ENCODE measurements at regions not wholly inside any gene's neighbourhood (a gene's known extent, or its start where the extent isn't known, plus 50 kb on each side); places are given as distances from the start of the nearest gene placed in this dataset.

DNA sequence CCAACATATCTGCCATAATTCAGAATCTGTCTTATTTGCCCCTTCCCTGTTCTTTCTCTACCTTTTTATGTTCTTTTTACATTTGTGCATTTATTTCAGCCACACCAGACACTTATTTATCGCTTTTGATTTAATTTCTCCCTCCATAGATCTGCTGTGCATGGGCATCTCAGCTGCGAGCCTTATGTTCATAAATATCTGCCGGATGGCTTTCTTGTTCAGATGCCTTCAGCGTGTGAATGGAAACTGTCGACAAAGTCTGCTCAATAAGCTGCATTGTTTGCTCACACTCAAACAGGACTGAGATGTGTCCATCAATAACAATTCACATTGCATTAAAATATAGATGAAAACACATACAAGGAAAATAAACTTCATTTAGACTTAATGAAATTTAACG, 374.6 kb upstream of the FAT3 start:
- peaks cover 13% of the 10 kb centered on the region for H3K4me1 Mint-ChIP-seq
- no peaks in the 10 kb centered on the region for H3K9me3 Mint-ChIP-seq
- DNase-seq (ENCODE audit: low spot score) (no peak), ATAC-seq (no peak)
- ChIA-PET CTCF (no interaction called here), POLR2A (no interaction called here)
- H3K4me3 Mint-ChIP-seq, result no peak overlapping the region
- TF ChIP-seq, protein P1, sequence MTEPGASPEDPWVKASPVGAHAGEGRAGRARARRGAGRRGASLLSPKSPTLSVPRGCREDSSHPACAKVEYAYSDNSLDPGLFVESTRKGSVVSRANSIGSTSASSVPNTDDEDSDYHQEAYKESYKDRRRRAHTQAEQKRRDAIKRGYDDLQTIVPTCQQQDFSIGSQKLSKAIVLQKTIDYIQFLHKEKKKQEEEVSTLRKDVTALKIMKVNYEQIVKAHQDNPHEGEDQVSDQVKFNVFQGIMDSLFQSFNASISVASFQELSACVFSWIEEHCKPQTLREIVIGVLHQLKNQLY (CRISPR knock-in tag; IDR thresholded peaks at IDR 0.05), result no peak
- TF ChIP-seq, protein P2, sequence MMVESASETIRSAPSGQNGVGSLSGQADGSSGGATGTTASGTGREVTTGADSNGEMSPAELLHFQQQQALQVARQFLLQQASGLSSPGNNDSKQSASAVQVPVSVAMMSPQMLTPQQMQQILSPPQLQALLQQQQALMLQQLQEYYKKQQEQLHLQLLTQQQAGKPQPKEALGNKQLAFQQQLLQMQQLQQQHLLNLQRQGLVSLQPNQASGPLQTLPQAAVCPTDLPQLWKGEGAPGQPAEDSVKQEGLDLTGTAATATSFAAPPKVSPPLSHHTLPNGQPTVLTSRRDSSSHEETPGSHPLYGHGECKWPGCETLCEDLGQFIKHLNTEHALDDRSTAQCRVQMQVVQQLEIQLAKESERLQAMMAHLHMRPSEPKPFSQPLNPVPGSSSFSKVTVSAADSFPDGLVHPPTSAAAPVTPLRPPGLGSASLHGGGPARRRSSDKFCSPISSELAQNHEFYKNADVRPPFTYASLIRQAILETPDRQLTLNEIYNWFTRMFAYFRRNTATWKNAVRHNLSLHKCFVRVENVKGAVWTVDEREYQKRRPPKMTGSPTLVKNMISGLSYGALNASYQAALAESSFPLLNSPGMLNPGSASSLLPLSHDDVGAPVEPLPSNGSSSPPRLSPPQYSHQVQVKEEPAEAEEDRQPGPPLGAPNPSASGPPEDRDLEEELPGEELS (CRISPR knock-in tag; IDR thresholded peaks at IDR 0.05), result no peak
- TF ChIP-seq, protein P3, sequence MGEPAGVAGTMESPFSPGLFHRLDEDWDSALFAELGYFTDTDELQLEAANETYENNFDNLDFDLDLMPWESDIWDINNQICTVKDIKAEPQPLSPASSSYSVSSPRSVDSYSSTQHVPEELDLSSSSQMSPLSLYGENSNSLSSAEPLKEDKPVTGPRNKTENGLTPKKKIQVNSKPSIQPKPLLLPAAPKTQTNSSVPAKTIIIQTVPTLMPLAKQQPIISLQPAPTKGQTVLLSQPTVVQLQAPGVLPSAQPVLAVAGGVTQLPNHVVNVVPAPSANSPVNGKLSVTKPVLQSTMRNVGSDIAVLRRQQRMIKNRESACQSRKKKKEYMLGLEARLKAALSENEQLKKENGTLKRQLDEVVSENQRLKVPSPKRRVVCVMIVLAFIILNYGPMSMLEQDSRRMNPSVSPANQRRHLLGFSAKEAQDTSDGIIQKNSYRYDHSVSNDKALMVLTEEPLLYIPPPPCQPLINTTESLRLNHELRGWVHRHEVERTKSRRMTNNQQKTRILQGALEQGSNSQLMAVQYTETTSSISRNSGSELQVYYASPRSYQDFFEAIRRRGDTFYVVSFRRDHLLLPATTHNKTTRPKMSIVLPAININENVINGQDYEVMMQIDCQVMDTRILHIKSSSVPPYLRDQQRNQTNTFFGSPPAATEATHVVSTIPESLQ (CRISPR knock-in tag; IDR thresholded peaks at IDR 0.05), result no peak
- TF ChIP-seq FOXP1 (CRISPR knock-in tag; IDR thresholded peaks at IDR 0.05; ENCODE audit: borderline replicate concordance) (no peak), NFE2L1 (CRISPR knock-in tag; IDR thresholded peaks at IDR 0.05) (no peak), RORB (CRISPR knock-in tag; IDR thresholded peaks at IDR 0.05) (no peak), ZNF671 (CRISPR knock-in tag; IDR thresholded peaks at IDR 0.05) (no peak), JUN (CRISPR knock-in tag; IDR thresholded peaks at IDR 0.05) (no peak), SMAD4 (CRISPR knock-in tag; IDR thresholded peaks at IDR 0.05) (no peak), NR1H2 (CRISPR knock-in tag; IDR thresholded peaks at IDR 0.05) (no peak), ZNF317 (CRISPR knock-in tag; IDR thresholded peaks at IDR 0.05; ENCODE audit: borderline replicate concordance, low read depth) (no peak), MXD4 (CRISPR knock-in tag; IDR thresholded peaks at IDR 0.05; ENCODE audit: borderline replicate concordance) (no peak), ZNF263 (CRISPR knock-in tag; IDR thresholded peaks at IDR 0.05; ENCODE audit: low read depth) (no peak)
- TF ChIP-seq, protein P4, sequence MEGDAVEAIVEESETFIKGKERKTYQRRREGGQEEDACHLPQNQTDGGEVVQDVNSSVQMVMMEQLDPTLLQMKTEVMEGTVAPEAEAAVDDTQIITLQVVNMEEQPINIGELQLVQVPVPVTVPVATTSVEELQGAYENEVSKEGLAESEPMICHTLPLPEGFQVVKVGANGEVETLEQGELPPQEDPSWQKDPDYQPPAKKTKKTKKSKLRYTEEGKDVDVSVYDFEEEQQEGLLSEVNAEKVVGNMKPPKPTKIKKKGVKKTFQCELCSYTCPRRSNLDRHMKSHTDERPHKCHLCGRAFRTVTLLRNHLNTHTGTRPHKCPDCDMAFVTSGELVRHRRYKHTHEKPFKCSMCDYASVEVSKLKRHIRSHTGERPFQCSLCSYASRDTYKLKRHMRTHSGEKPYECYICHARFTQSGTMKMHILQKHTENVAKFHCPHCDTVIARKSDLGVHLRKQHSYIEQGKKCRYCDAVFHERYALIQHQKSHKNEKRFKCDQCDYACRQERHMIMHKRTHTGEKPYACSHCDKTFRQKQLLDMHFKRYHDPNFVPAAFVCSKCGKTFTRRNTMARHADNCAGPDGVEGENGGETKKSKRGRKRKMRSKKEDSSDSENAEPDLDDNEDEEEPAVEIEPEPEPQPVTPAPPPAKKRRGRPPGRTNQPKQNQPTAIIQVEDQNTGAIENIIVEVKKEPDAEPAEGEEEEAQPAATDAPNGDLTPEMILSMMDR (IDR thresholded peaks at IDR 0.05), result no peak
- TF ChIP-seq, protein P5, sequence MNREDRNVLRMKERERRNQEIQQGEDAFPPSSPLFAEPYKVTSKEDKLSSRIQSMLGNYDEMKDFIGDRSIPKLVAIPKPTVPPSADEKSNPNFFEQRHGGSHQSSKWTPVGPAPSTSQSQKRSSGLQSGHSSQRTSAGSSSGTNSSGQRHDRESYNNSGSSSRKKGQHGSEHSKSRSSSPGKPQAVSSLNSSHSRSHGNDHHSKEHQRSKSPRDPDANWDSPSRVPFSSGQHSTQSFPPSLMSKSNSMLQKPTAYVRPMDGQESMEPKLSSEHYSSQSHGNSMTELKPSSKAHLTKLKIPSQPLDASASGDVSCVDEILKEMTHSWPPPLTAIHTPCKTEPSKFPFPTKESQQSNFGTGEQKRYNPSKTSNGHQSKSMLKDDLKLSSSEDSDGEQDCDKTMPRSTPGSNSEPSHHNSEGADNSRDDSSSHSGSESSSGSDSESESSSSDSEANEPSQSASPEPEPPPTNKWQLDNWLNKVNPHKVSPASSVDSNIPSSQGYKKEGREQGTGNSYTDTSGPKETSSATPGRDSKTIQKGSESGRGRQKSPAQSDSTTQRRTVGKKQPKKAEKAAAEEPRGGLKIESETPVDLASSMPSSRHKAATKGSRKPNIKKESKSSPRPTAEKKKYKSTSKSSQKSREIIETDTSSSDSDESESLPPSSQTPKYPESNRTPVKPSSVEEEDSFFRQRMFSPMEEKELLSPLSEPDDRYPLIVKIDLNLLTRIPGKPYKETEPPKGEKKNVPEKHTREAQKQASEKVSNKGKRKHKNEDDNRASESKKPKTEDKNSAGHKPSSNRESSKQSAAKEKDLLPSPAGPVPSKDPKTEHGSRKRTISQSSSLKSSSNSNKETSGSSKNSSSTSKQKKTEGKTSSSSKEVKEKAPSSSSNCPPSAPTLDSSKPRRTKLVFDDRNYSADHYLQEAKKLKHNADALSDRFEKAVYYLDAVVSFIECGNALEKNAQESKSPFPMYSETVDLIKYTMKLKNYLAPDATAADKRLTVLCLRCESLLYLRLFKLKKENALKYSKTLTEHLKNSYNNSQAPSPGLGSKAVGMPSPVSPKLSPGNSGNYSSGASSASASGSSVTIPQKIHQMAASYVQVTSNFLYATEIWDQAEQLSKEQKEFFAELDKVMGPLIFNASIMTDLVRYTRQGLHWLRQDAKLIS (CRISPR knock-in tag; IDR thresholded peaks at IDR 0.05; ENCODE audit: borderline replicate concordance), result no peak
- TF ChIP-seq, protein P6, sequence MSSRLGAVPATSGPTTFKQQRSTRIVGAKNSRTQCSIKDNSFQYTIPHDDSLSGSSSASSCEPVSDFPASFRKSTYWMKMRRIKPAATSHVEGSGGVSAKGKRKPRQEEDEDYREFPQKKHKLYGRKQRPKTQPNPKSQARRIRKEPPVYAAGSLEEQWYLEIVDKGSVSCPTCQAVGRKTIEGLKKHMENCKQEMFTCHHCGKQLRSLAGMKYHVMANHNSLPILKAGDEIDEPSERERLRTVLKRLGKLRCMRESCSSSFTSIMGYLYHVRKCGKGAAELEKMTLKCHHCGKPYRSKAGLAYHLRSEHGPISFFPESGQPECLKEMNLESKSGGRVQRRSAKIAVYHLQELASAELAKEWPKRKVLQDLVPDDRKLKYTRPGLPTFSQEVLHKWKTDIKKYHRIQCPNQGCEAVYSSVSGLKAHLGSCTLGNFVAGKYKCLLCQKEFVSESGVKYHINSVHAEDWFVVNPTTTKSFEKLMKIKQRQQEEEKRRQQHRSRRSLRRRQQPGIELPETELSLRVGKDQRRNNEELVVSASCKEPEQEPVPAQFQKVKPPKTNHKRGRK (CRISPR knock-in tag; IDR thresholded peaks at IDR 0.05; ENCODE audit: borderline replicate concordance), result no peak
- TF ChIP-seq, protein P7, sequence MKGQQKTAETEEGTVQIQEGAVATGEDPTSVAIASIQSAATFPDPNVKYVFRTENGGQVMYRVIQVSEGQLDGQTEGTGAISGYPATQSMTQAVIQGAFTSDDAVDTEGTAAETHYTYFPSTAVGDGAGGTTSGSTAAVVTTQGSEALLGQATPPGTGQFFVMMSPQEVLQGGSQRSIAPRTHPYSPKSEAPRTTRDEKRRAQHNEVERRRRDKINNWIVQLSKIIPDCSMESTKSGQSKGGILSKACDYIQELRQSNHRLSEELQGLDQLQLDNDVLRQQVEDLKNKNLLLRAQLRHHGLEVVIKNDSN (CRISPR knock-in tag; IDR thresholded peaks at IDR 0.05), result no peak
- TF ChIP-seq, protein P8, sequence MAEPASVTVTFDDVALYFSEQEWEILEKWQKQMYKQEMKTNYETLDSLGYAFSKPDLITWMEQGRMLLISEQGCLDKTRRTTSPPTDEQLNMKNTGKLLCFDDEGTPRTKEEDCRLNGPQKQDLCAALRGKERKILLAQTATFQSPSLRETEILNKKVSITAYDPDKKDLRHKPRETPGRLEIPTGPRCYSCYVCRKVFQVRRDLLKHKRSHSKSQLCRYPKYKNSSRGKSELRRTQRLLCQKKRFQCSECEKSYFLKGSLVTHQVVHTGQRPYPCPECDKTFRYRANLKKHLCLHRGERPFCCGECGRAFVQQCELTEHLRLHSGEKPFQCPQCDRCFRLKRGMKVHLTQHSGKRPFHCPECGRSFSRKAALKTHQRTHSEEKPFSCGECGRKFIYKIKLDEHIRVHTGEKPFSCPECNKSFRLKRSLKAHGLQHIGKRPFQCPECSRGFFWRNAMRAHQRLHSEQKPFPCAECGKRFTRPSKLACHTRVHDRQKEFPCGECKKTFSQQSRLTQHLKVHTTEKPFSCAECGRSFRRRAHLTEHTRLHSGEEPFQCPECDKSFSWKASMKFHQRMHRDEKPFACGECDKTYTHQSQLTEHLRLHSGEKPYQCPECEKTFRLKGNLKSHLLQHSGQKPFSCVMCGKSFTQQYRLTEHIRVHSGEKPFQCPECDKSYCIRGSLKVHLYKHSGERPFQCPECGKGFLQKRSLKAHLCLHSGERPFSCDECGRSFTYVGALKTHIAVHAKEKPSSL (CRISPR knock-in tag; conservative IDR thresholded peaks at IDR 0.05), result no peak
- H3K27ac Mint-ChIP-seq, result no peak overlapping the region
- no peaks in the 10 kb centered on the region for H3K27me3 Mint-ChIP-seq (ENCODE audit: low read depth)
- H3K36me3 Mint-ChIP-seq, result no peaks in the 10 kb centered on the region
